IMR-90 (cell line): ENCODE measurements at regions not wholly inside any gene's neighbourhood (a gene's known extent, or its start where the extent isn't known, plus 50 kb on each side); places are given as distances from the start of the nearest gene placed in this dataset.

Experiments
- ATAC-seq: fragments of 200-7000 bp; cut with Tn5 transposase; 2 replicates; pipeline ENCODE4 v1.9.1; 2020; ENCODE audit warnings: low read depth, mild to moderate bottlenecking, moderate library complexity
- BruUV-seq: library from RNA; stranded (reverse); fragments of 400-500 nt; replicated peaks from 2 replicates; lab custom pipeline; 2021; lab: Mats Ljungman, UMichigan
- CTCF ChIA-PET: fragments of 300-600 bp; formaldehyde crosslinking; extraction: SDS; loops from one replicate; lab custom pipeline; 2021; ENCODE audit warnings: antibody characterized with exemption; lab: Yijun Ruan, JAX
- POLR2A ChIA-PET: fragments of 300-600 bp; sonication (Branson Sonifier 250); formaldehyde crosslinking; loops from one replicate; lab custom pipeline; 2022; ENCODE audit warnings: antibody characterized with exemption; ENCODE audit not compliant: unreplicated experiment; lab: Charles Lee
- DNase-seq: peaks from one replicate; pipeline ENCODE4 v3.0.0; 2013
- H2AFZ ChIP-seq: replicated peaks from 2 replicates; pipeline ENCODE3; 2013; ENCODE audit warnings: low read length, mild to moderate bottlenecking; ENCODE audit not compliant: poor library complexity
- H2AK5ac ChIP-seq: 2 replicates; pipeline ENCODE4 v1.6.1; 2013; ENCODE audit warnings: low read depth, low read length, inconsistent platforms
- H2AK9ac ChIP-seq: replicated peaks from 2 replicates; pipeline ENCODE3; 2013; ENCODE audit warnings: mild to moderate bottlenecking, low read depth, low read length, moderate library complexity; ENCODE audit not compliant: poor library complexity
- H2BK120ac ChIP-seq: 2 replicates; pipeline ENCODE4 v1.6.1; 2013; ENCODE audit warnings: low read depth, low read length, inconsistent platforms
- H2BK15ac ChIP-seq: 3 replicates; pipeline ENCODE4 v1.6.1; 2013; ENCODE audit warnings: low read depth, low read length, inconsistent platforms
- H2BK20ac ChIP-seq: 2 replicates; pipeline ENCODE4 v1.6.1; 2013; ENCODE audit warnings: low read depth, mild to moderate bottlenecking, inconsistent platforms, low read length, moderate library complexity
- H2BK5ac ChIP-seq: 2 replicates; pipeline ENCODE4 v1.6.1; 2013; ENCODE audit warnings: mild to moderate bottlenecking, low read depth, low read length, inconsistent platforms; ENCODE audit not compliant: poor library complexity, severe bottlenecking
- H3K14ac ChIP-seq: replicated peaks from 2 replicates; pipeline ENCODE4 v1.6.1; 2013; ENCODE audit warnings: low read depth, low read length, inconsistent platforms
- H3K18ac ChIP-seq: 2 replicates; pipeline ENCODE4 v1.6.1; 2013; ENCODE audit warnings: low read depth, low read length, control low read depth
- H3K23ac ChIP-seq: 2 replicates; pipeline ENCODE4 v1.6.1; 2013; ENCODE audit warnings: low read depth, low read length, inconsistent platforms
- H3K27ac ChIP-seq: 2 replicates; pipeline ENCODE4 v1.5.1; 2013; ENCODE audit warnings: mild to moderate bottlenecking, control low read depth, low read length; ENCODE audit not compliant: insufficient read depth
- H3K27me3 ChIP-seq: 2 replicates; pipeline ENCODE4 v1.6.1; 2013; ENCODE audit warnings: low read length; ENCODE audit not compliant: control insufficient read depth, insufficient read depth
- H3K36me3 ChIP-seq: 2 replicates; pipeline ENCODE4 v1.6.1; 2013; ENCODE audit warnings: low read length, mixed read lengths; ENCODE audit not compliant: control insufficient read depth, insufficient read depth
- H3K4ac ChIP-seq: 2 replicates; pipeline ENCODE4 v1.6.1; 2013; ENCODE audit warnings: low read depth, low read length, inconsistent platforms
- H3K4me1 ChIP-seq: 2 replicates; pipeline ENCODE4 v1.6.1; 2013; ENCODE audit warnings: low read length, mixed read lengths; ENCODE audit not compliant: control insufficient read depth, insufficient read depth
- H3K4me2 ChIP-seq: 2 replicates; pipeline ENCODE4 v1.6.1; 2013; ENCODE audit warnings: low read depth, mild to moderate bottlenecking, control low read depth, low read length, moderate library complexity
- H3K4me3 ChIP-seq: 2 replicates; pipeline ENCODE4 v1.5.1; 2013; ENCODE audit warnings: low read depth, mild to moderate bottlenecking, control low read depth, low read length, moderate library complexity; ENCODE audit not compliant: insufficient read depth
- H3K56ac ChIP-seq: 2 replicates; pipeline ENCODE4 v1.6.1; 2013; ENCODE audit warnings: low read length, inconsistent platforms; ENCODE audit not compliant: insufficient read depth; ENCODE audit errors: extremely low read depth
- H3K79me1 ChIP-seq, 2 experiments: 2 replicates each; pipeline ENCODE4 v1.6.1; 2013; ENCODE audit warnings: low read length in 2 of 2, inconsistent platforms in 1 of 2, low read depth in 1 of 2
- H3K9ac ChIP-seq: 2 replicates; pipeline ENCODE4 v1.6.1; 2013; ENCODE audit warnings: low read depth, low read length, control low read depth
- H3K9me1 ChIP-seq: 2 replicates; pipeline ENCODE4 v1.6.1; 2013; ENCODE audit warnings: low read length, inconsistent platforms; ENCODE audit not compliant: insufficient read depth
- H3K9me3 ChIP-seq: 2 replicates; pipeline ENCODE4 v1.6.1; 2013; ENCODE audit warnings: low read length; ENCODE audit not compliant: control insufficient read depth, insufficient read depth
- H4K20me1 ChIP-seq: 2 replicates; pipeline ENCODE4 v1.6.1; 2013; ENCODE audit warnings: low read length, inconsistent platforms; ENCODE audit not compliant: insufficient read depth
- H4K5ac ChIP-seq: 2 replicates; pipeline ENCODE4 v1.6.1; 2013; ENCODE audit warnings: mild to moderate bottlenecking, low read depth, low read length, control low read depth
- H4K8ac ChIP-seq, 2 experiments: 2 replicates each; pipeline ENCODE4 v1.6.1; 2013; ENCODE audit warnings: low read depth in 2 of 2, low read length in 2 of 2, control low read depth in 1 of 2, inconsistent platforms in 1 of 2
- H4K91ac ChIP-seq: 2 replicates; pipeline ENCODE4 v1.6.1; 2013; ENCODE audit warnings: low read depth, low read length, inconsistent platforms; ENCODE audit not compliant: insufficient read depth
- NFE2L2 ChIP-seq: fragments of 150-350 bp; IDR thresholded peaks from 2 replicates; pipeline ENCODE4 v1.6.1; 2016; ENCODE audit warnings: low read depth, mild to moderate bottlenecking, low read length
- POLR2A ChIP-seq: IDR thresholded peaks from 2 replicates; pipeline ENCODE4 v1.6.1; 2012; ENCODE audit warnings: mild to moderate bottlenecking, low read depth, low read length
- RAD21 ChIP-seq: IDR thresholded peaks from 2 replicates; pipeline ENCODE4 v1.6.1; 2012; ENCODE audit warnings: low read length, improper control_type of control experiment
- WGBS, 2 experiments: methylation state at CpG; one replicate each; pipeline versions ENCODE4 v1.1.5 to v1.1.7; 2013; ENCODE audit warnings: missing lambda C conversion rate in 2 of 2; ENCODE audit not compliant: insufficient read length in 1 of 2; ENCODE audit errors: extremely low coverage in 2 of 2; 5-methylcytosine and 5-hydroxymethylcytosine counted together
- dilution Hi-C: fragments of 300-500 bp; cut with HindIII; formaldehyde crosslinking; loops from one replicate; pipeline ENCODE4 v1.14.3; 2018; ENCODE audit warnings: low sequenced_read_pairs; ENCODE audit not compliant: unreplicated experiment
- in situ Hi-C: fragments of 300-500 bp; cut with MboI; formaldehyde crosslinking; loops from 3 replicates; pipeline ENCODE4 v1.14.3; 2019; ENCODE audit warnings: low sequenced_read_pairs, inconsistent platforms, mixed read lengths
- intact Hi-C: fragments of 100-400 bp; cut with micrococcal nuclease; formaldehyde crosslinking; loops from 2 replicates; pipeline ENCODE4 v1.10.0; 2022

- Histone ChIP-seq H4K5ac (peak overlapping the region; percentile 75; the same call in 1 of the 2 replicates), H4K8ac (peak overlapping the region in 1 of 2 experiments; percentile 78; a peak in 3 of 4 replicates), H2BK120ac (peak overlapping the region; percentile 84), H3K36me3 (no peaks in the 10 kb centered on the region), H3K9ac (no peak overlapping the region), H2BK5ac (peak overlapping the region; percentile 98), H3K4me3 (no peak overlapping the region), H2AK9ac (no peak overlapping the region), H3K4me1 (no peaks in the 10 kb centered on the region; the same call in 1 of the 2 replicates), H2BK20ac (peak overlapping the region; percentile 85), H2AK5ac (peak overlapping the region; percentile 45; the same call in 1 of the 2 replicates), H3K27me3 (no peaks in the 10 kb centered on the region), H2AFZ (no peak overlapping the region), H3K4me2 (no peak overlapping the region; the same call in 1 of the 2 replicates), H3K79me1 (no peaks in the 10 kb centered on the region), H3K4ac (peak overlapping the region; percentile 19; the same call in 1 of the 2 replicates), H3K56ac (no peak overlapping the region), H4K91ac (peak overlapping the region; percentile 84), H2BK15ac (peak overlapping the region; percentile 80; the same call in 2 of the 3 replicates), H3K23ac (no peak overlapping the region), H3K9me3 (no peaks in the 10 kb centered on the region), H3K18ac (peak overlapping the region; percentile 72; the same call in 1 of the 2 replicates), H3K9me1 (no peaks in the 10 kb centered on the region), H4K20me1 (no peaks in the 10 kb centered on the region), H3K27ac (no peak overlapping the region), H3K14ac (peak overlapping the region; percentile 77)
- ChIA-PET CTCF (no interaction called here), POLR2A (no interaction called here)
- DNase-seq (peak; percentile 62), ATAC-seq (no peak)
- no CpG with 5 or more reads among the region's 4 CpGs for WGBS, 2 experiments
- in situ Hi-C loops = no loop called here
- intact Hi-C loops = no loop called here
- dilution Hi-C loops = no loop called here
- TF ChIP-seq RAD21 (no peak), POLR2A (no peak), NFE2L2 (no peak)
- BruUV-seq = no TSS peak
Measured at GRCh38 chr21:21712748-21713520, 714.7 kb downstream of the NCAM2 start.
